Liver (tissue), 1 donor: ENCODE measurements at regions not wholly inside any gene's neighbourhood (a gene's known extent, or its start where the extent isn't known, plus 50 kb on each side); places are given as distances from the start of the nearest gene placed in this dataset. TPM values are rescaled to one million over a fixed set of nuclear protein-coding genes. Genes with fewer than 3 reads are reported as not detected.

Experiments
- small RNA-seq: library from RNA; depleted of rRNA; stranded (forward); fragments of <200 nt; gene quantifications from one replicate; pipeline ENCODE3, GENCODE V24; 2014

Small RNA genes in the stretch of these regions (small RNA-seq; reads per million reads assigned to genes)
- not detected for gene RF00019
